HCT116 (cell line): ENCODE measurements at regions not wholly inside any gene's neighbourhood (a gene's known extent, or its start where the extent isn't known, plus 50 kb on each side); places are given as distances from the start of the nearest gene placed in this dataset.
"Not testable (repeated sequence)": the region's sequence is repeated elsewhere in the genome, so short reads cannot be mapped to it uniquely, and the experiment has no call there.

Experiments used
- ATAC-seq: fragments of 200-7000 bp; cut with Tn5 transposase; 2 replicates; pipeline ENCODE4 v1.9.1; 2020; ENCODE audit warnings: mild to moderate bottlenecking, moderate library complexity
- BruUV-seq: library from RNA; stranded (reverse); fragments of 400-500 nt; replicated peaks from 2 replicates; lab custom pipeline; 2021; lab: Mats Ljungman, UMichigan
- CTCF ChIA-PET: fragments of 300-600 bp; sonication (Branson Sonifier 250); formaldehyde crosslinking; loops from one replicate; lab custom pipeline; 2021; ENCODE audit warnings: antibody characterized with exemption; lab: Charles Lee
- POLR2A ChIA-PET: fragments of 300-600, 350-600 bp; sonication (Branson Sonifier 250); formaldehyde crosslinking; loops from one replicate; lab custom pipeline; 2021; ENCODE audit warnings: antibody characterized with exemption; lab: Charles Lee
- RAD21 ChIA-PET, 2 experiments: fragments of 300-600 bp; sonication (Branson Sonifier 250); formaldehyde crosslinking; loops; one replicate each; lab custom pipeline; 2023; ENCODE audit warnings: low total read pairs in 2 of 2; ENCODE audit not compliant: uncharacterized antibody in 2 of 2, unreplicated experiment in 2 of 2, low non-redundant PET in 1 of 2; lab: Charles Lee
- DNase-seq: peaks from one replicate; pipeline ENCODE4 v3.0.0-alpha.2; 2010; ENCODE audit warnings: low read depth, low spot score
- H2AFZ ChIP-seq: fragments of 200-600 bp; shearing (Covaris generic), sonication (generic); 2 replicates; pipeline ENCODE4 v1.6.1; 2017; ENCODE audit warnings: low read depth, mixed run types, mixed read lengths, antibody characterized with exemption, low read length; ENCODE audit not compliant: poor library complexity, severe bottlenecking
- H3K27ac ChIP-seq: 2 replicates; pipeline ENCODE4 v1.5.1; 2012; ENCODE audit warnings: low read depth, low read length
- H3K27me3 ChIP-seq: fragments of 200-600 bp; sonication (generic); 2 replicates; pipeline ENCODE4 v1.6.1; 2016; ENCODE audit warnings: mixed run types, low read length, mixed read lengths; ENCODE audit not compliant: insufficient read depth
- H3K36me3 ChIP-seq, 2 experiments: fragments of 200-500 bp in 1 of 2; fragments of 200-600 bp in 1 of 2; sonication (Bioruptor generic) in 1 of 2; sonication (generic) in 1 of 2; 2 replicates each; pipeline versions ENCODE4 v1.5.1 to v1.6.1; 2014 to 2016; ENCODE audit warnings: low read length in 2 of 2, inconsistent platforms in 1 of 2, mixed read lengths in 1 of 2, mixed run types in 1 of 2; ENCODE audit not compliant: insufficient read depth in 2 of 2, control insufficient read depth in 1 of 2
- H3K4me1 ChIP-seq, 2 experiments: fragments of 200-600 bp in 1 of 2; sonication (generic) in 1 of 2; 2 replicates each; pipeline versions ENCODE4 v1.5.1 to v1.6.1; 2012 to 2017; ENCODE audit warnings: low read length in 2 of 2, inconsistent platforms in 1 of 2, mild to moderate bottlenecking in 1 of 2, mixed read lengths in 1 of 2, mixed run types in 1 of 2, moderate library complexity in 1 of 2; ENCODE audit not compliant: insufficient read depth in 2 of 2, control insufficient read depth in 1 of 2
- H3K4me2 ChIP-seq: fragments of 200-600 bp; sonication (generic); 2 replicates; pipeline ENCODE4 v1.6.1; 2017; ENCODE audit warnings: mixed run types, low read length, mixed read lengths
- H3K4me3 ChIP-seq, 2 experiments: fragments of 200-600 bp in 1 of 2; sonication (generic) in 1 of 2; replicated peaks in 1 of 2; 2 replicates each; pipeline ENCODE4 v1.5.1; 2011 to 2016; ENCODE audit warnings: low read length in 2 of 2, control low read depth in 1 of 2, low read depth in 1 of 2, mild to moderate bottlenecking in 1 of 2, mixed read lengths in 1 of 2, mixed run types in 1 of 2
- H3K79me2 ChIP-seq: fragments of 200-600 bp; sonication (generic); 2 replicates; pipeline ENCODE4 v1.6.1; 2017; ENCODE audit warnings: mild to moderate bottlenecking, mixed run types, low read length, moderate library complexity, mixed read lengths; ENCODE audit not compliant: insufficient read depth
- H3K9ac ChIP-seq: fragments of 200-600 bp; sonication (generic); 2 replicates; pipeline ENCODE4 v1.6.1; 2016; ENCODE audit warnings: low read length, mixed read lengths
- H3K9me2 ChIP-seq: fragments of 200-600 bp; sonication (generic), shearing (Covaris generic); 2 replicates; pipeline ENCODE4 v1.6.1; 2017; ENCODE audit warnings: mixed run types, mild to moderate bottlenecking, moderate library complexity; ENCODE audit not compliant: insufficient read depth
- H3K9me3 ChIP-seq, 2 experiments: fragments of 200-500 bp in 1 of 2; fragments of 200-600 bp in 1 of 2; sonication (Bioruptor generic) in 1 of 2; sonication (generic) in 1 of 2; 2 replicates each; pipeline ENCODE4 v1.6.1; 2014 to 2017; ENCODE audit warnings: low read length in 2 of 2, mixed read lengths in 2 of 2, inconsistent platforms in 1 of 2, low read depth in 1 of 2, mild to moderate bottlenecking in 1 of 2, mixed run types in 1 of 2, moderate library complexity in 1 of 2; ENCODE audit not compliant: control insufficient read depth in 1 of 2, insufficient read depth in 1 of 2
- H4K20me1 ChIP-seq: fragments of 200-600 bp; sonication (generic), shearing (Covaris generic); 2 replicates; pipeline ENCODE4 v1.6.1; 2017; ENCODE audit warnings: mixed run types, mild to moderate bottlenecking, moderate library complexity; ENCODE audit not compliant: insufficient read depth
- JUND ChIP-seq: IDR thresholded peaks from 2 replicates; pipeline ENCODE4 v1.6.1; 2012
- POLR2A ChIP-seq: IDR thresholded peaks from 2 replicates; pipeline ENCODE4 v1.7.0; 2011; ENCODE audit warnings: borderline replicate concordance; ENCODE audit not compliant: insufficient read depth, insufficient read length; ENCODE audit errors: extremely low read depth
- POLR2AphosphoS5 ChIP-seq: IDR thresholded peaks from 2 replicates; pipeline ENCODE4 v1.6.1; 2011; ENCODE audit warnings: mild to moderate bottlenecking, low read depth, low read length, moderate library complexity
- SRF ChIP-seq: IDR thresholded peaks from 2 replicates; pipeline ENCODE4 v1.6.1; 2012; ENCODE audit warnings: low read depth
- YY1 ChIP-seq: IDR thresholded peaks from 2 replicates; pipeline ENCODE4 v1.6.1; 2011; ENCODE audit warnings: low read length, low read depth, moderate library complexity, mild to moderate bottlenecking; ENCODE audit not compliant: insufficient replicate concordance; ENCODE audit errors: extremely low read depth
- intact Hi-C: fragments of 100-400 bp; cut with micrococcal nuclease; formaldehyde crosslinking; loops from 2 replicates; pipeline ENCODE4 v1.10.0; 2022
- TF ChIP-seq, protein P1 (sequence below): IDR thresholded peaks from 2 replicates; pipeline ENCODE4 v1.6.1; 2012
- TF ChIP-seq, protein P2 (sequence below): IDR thresholded peaks from 2 replicates; pipeline ENCODE4 v1.6.1; 2012
- TF ChIP-seq, protein P3 (sequence below): IDR thresholded peaks from 2 replicates; pipeline ENCODE4 v1.6.1; 2011; ENCODE audit warnings: mild to moderate bottlenecking, low read length, moderate library complexity; ENCODE audit not compliant: insufficient replicate concordance; ENCODE audit errors: extremely low read depth

DNA sequence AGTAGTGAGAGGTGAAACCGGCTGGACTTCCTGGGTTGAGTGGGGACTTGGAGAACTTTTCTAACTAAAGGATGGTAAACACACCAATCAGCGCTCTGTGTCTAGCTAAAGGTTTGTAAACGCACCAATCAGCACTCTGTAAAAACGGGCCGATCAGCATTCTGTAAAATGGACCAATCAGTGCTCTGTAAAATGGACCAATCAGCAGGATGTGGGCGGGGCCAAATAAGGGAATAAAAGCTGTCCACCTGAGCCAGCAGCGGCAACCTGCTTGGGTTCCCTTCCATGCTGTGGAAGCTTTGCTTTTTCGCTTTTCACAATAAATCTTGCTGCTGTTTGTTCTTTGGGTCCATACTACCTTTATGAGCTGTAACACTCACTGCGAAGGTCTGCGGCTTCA, 621.2 kb downstream of the JRKL start:
- POLR2A ChIA-PET, result interaction anchor here (0.6 kb wide), 1 partner anchor 70 kb away, joined by 3 read pairs; no protein-coding TSS in a partner anchor
- intact Hi-C loops, DNase-seq, H3K4me3 ChIP-seq, RAD21 ChIA-PET, BruUV-seq, H2AFZ ChIP-seq, H3K9me2 ChIP-seq, CTCF ChIA-PET, H3K4me2 ChIP-seq, H3K4me1 ChIP-seq, H3K27me3 ChIP-seq, H4K20me1 ChIP-seq, H3K9me3 ChIP-seq, H3K36me3 ChIP-seq, H3K9ac ChIP-seq, H3K79me2 ChIP-seq, H3K27ac ChIP-seq, ATAC-seq: not testable (repeated sequence)

DNA sequence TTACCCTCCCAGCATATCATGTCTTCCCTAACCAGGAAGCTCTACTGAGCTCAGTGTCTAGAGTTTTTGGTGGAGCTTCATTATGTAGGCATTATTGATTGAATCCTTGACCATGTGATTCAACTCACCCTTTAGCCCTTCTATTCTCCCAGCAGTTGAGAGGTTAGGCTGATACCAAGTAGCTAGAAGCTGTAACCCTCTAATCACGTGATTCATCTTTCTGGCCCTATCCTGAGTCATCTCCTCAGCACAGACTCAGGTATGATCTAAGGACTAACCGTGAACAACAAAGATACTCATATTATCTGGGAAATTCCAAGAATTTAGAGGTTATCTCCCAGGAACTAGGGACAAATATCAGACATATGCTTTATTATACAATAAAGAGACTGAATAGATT, 625.5 kb downstream of the JRKL start:
- H3K36me3 ChIP-seq, result no peaks in the 10 kb centered on the region
- H3K4me2 ChIP-seq, result no peak overlapping the region
- no peaks in the 10 kb centered on the region for H3K4me1 ChIP-seq
- H4K20me1 ChIP-seq, result no peaks in the 10 kb centered on the region
- no peak overlapping the region for H3K9ac ChIP-seq
- H3K27ac ChIP-seq, result no peak overlapping the region
- H3K4me3 ChIP-seq, result no peak overlapping the region
- intact Hi-C loops, result no loop called here
- H3K79me2 ChIP-seq, result no peaks in the 10 kb centered on the region
- RAD21 ChIA-PET, result no interaction called here
- POLR2A ChIA-PET, result no interaction called here
- H3K9me3 ChIP-seq, result peaks cover 5 to 14% of the 10 kb centered on the region in 2 experiments; a peak in 2 of 4 replicates
- no peak for DNase-seq
- no TSS peak for BruUV-seq
- H3K27me3 ChIP-seq, result no peaks in the 10 kb centered on the region
- TF ChIP-seq POLR2A (no peak), POLR2AphosphoS5 (no peak), YY1 (no peak), JUND (no peak), SRF (no peak)
- TF ChIP-seq, protein P1, sequence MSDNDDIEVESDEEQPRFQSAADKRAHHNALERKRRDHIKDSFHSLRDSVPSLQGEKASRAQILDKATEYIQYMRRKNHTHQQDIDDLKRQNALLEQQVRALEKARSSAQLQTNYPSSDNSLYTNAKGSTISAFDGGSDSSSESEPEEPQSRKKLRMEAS, result no peak
- TF ChIP-seq, protein P2, sequence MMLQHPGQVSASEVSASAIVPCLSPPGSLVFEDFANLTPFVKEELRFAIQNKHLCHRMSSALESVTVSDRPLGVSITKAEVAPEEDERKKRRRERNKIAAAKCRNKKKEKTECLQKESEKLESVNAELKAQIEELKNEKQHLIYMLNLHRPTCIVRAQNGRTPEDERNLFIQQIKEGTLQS, result no peak
- TF ChIP-seq, protein P3, sequence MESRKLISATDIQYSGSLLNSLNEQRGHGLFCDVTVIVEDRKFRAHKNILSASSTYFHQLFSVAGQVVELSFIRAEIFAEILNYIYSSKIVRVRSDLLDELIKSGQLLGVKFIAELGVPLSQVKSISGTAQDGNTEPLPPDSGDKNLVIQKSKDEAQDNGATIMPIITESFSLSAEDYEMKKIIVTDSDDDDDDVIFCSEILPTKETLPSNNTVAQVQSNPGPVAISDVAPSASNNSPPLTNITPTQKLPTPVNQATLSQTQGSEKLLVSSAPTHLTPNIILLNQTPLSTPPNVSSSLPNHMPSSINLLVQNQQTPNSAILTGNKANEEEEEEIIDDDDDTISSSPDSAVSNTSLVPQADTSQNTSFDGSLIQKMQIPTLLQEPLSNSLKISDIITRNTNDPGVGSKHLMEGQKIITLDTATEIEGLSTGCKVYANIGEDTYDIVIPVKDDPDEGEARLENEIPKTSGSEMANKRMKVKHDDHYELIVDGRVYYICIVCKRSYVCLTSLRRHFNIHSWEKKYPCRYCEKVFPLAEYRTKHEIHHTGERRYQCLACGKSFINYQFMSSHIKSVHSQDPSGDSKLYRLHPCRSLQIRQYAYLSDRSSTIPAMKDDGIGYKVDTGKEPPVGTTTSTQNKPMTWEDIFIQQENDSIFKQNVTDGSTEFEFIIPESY, result no peak
- ATAC-seq, result no peak
- no peaks in the 10 kb centered on the region for H3K9me2 ChIP-seq
- CTCF ChIA-PET, result no interaction called here
- no peak overlapping the region for H2AFZ ChIP-seq
